ENCODE measurements at regions not wholly inside any gene's neighbourhood (a gene's known extent, or its start where the extent isn't known, plus 50 kb on each side); places are given as distances from the start of the nearest gene placed in this dataset.

DNA sequence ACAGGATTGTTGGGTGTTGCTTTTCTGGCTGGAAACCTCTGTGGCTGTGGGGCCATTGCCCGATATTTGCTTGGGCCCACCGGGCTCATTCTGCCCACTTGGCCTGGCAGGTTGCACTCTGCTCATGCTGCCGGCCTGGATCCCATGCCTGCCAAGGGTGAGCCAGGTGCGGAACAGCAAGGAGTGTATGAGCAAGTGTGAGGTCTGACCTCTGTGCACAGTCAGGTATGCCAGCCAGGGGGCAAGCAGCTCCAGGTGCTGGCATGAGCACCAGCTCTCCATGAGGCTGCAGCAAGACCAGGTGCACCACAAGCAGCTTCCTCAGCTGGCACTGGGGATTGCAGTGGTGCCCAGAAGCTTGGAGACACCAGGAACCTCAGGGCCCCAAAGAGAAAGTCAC is 65.4 kb upstream of the KIF5B start:
- no peak for DNase-seq (ENCODE audit: low read depth in 2 of 2)
- H4K20me1 ChIP-seq (ENCODE audit: control insufficient read depth, extremely low read depth, insufficient read depth, low read length), result no peaks in the 10 kb centered on the region
- H3K4me2 ChIP-seq (ENCODE audit: extremely low read depth, insufficient read depth, low read length), result no peak overlapping the region
- no peak overlapping the region for H3K4me3 ChIP-seq (replicated peaks in 1 of 4; ENCODE audit: control extremely low read depth in 1 of 4, insufficient read depth in 1 of 4, low read depth in 3 of 4, low read length in 4 of 4)
- H3K9ac ChIP-seq (ENCODE audit: insufficient read depth, low read length), result no peak overlapping the region
- TF ChIP-seq, protein P1, sequence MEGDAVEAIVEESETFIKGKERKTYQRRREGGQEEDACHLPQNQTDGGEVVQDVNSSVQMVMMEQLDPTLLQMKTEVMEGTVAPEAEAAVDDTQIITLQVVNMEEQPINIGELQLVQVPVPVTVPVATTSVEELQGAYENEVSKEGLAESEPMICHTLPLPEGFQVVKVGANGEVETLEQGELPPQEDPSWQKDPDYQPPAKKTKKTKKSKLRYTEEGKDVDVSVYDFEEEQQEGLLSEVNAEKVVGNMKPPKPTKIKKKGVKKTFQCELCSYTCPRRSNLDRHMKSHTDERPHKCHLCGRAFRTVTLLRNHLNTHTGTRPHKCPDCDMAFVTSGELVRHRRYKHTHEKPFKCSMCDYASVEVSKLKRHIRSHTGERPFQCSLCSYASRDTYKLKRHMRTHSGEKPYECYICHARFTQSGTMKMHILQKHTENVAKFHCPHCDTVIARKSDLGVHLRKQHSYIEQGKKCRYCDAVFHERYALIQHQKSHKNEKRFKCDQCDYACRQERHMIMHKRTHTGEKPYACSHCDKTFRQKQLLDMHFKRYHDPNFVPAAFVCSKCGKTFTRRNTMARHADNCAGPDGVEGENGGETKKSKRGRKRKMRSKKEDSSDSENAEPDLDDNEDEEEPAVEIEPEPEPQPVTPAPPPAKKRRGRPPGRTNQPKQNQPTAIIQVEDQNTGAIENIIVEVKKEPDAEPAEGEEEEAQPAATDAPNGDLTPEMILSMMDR (conservative IDR thresholded peaks at IDR 0.05 in 1 of 2, IDR thresholded peaks at IDR 0.05 in 1 of 2; ENCODE audit: low read depth in 1 of 2, low read length in 2 of 2), result no peak
- TF ChIP-seq EZH2 (IDR thresholded peaks at IDR 0.05; ENCODE audit: low read length, missing control alignments), result no peak
- no peaks in the 10 kb centered on the region for H3K4me1 ChIP-seq (ENCODE audit: control insufficient read depth, extremely low read depth, insufficient read depth, low read length)
- no peak overlapping the region for H2AFZ ChIP-seq (ENCODE audit: low read length)
- no peaks in the 10 kb centered on the region for H3K36me3 ChIP-seq (ENCODE audit: control insufficient read depth, insufficient read depth, low read length)
- H3K27ac ChIP-seq (ENCODE audit: insufficient read depth, low read length), result no peak overlapping the region
- H3K9me3 ChIP-seq (ENCODE audit: control insufficient read depth, insufficient read depth, low read depth, low read length), result no peaks in the 10 kb centered on the region
- no peaks in the 10 kb centered on the region for H3K79me2 ChIP-seq (ENCODE audit: control insufficient read depth, insufficient read depth, low read length)
- no peaks in the 10 kb centered on the region for H3K27me3 ChIP-seq (ENCODE audit: control insufficient read depth, insufficient read depth, low read length)

DNA sequence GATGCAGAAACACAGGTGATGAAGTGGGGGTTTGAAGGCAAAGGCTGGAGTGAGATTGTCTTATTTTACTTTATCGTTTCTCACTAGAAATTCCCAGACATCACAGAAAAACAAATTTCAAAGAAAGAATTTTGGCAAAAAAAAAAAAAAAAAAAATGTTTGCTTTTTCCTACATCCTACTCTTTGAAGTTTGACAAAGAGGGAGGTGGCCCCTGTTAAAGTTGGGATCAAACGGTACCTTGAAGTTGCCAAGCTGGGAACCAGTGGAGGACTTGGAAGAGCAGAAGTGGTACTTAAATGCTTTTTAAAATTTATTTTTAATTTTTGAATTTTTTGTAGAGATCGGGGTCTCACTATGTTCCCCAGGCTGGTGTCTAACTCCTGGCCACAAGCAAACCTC is 63.9 kb upstream of the KIF5B start:
- H3K79me2 ChIP-seq (ENCODE audit: control insufficient read depth, insufficient read depth, low read length), result no peaks in the 10 kb centered on the region
- no peak overlapping the region for H3K4me2 ChIP-seq (ENCODE audit: extremely low read depth, insufficient read depth, low read length)
- no peaks in the 10 kb centered on the region for H3K36me3 ChIP-seq (ENCODE audit: control insufficient read depth, insufficient read depth, low read length)
- no peak for DNase-seq (ENCODE audit: low read depth in 2 of 2)
- no peak for TF ChIP-seq EZH2 (IDR thresholded peaks at IDR 0.05; ENCODE audit: low read length, missing control alignments)
- TF ChIP-seq, protein P1 (conservative IDR thresholded peaks at IDR 0.05 in 1 of 2, IDR thresholded peaks at IDR 0.05 in 1 of 2; ENCODE audit: low read depth in 1 of 2, low read length in 2 of 2), result no peak
- H3K27me3 ChIP-seq (ENCODE audit: control insufficient read depth, insufficient read depth, low read length), result no peaks in the 10 kb centered on the region
- H2AFZ ChIP-seq (ENCODE audit: low read length), result no peak overlapping the region
- H3K9me3 ChIP-seq (ENCODE audit: control insufficient read depth, insufficient read depth, low read depth, low read length), result no peaks in the 10 kb centered on the region
- H3K9ac ChIP-seq (ENCODE audit: insufficient read depth, low read length), result no peak overlapping the region
- H4K20me1 ChIP-seq (ENCODE audit: control insufficient read depth, extremely low read depth, insufficient read depth, low read length), result no peaks in the 10 kb centered on the region
- H3K4me1 ChIP-seq (ENCODE audit: control insufficient read depth, extremely low read depth, insufficient read depth, low read length), result no peaks in the 10 kb centered on the region
- H3K27ac ChIP-seq (ENCODE audit: insufficient read depth, low read length), result no peak overlapping the region
- no peak overlapping the region for H3K4me3 ChIP-seq (replicated peaks in 1 of 4; ENCODE audit: control extremely low read depth in 1 of 4, insufficient read depth in 1 of 4, low read depth in 3 of 4, low read length in 4 of 4)

DNA sequence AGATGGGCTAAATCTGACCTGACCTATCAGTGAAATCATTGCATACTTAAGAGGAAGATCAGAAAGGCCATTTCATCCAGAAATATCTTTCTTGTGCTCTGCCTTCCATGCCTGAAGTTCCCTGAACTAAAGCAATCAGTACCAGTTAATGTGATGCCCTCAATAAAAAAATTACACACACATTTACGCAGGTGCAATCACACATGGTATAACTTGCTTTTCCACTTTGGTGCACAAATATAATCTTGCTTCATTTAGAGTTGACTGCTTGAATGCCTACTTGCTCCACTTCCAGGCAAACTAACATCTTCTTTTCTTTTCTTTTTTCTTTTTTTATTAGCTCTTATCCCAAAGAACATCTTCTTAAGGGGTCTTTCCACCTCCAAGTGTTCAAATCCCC is 58.3 kb upstream of the KIF5B start:
- H3K4me3 ChIP-seq (replicated peaks in 1 of 4; ENCODE audit: control extremely low read depth in 1 of 4, insufficient read depth in 1 of 4, low read depth in 3 of 4, low read length in 4 of 4), result no peak overlapping the region
- no peak overlapping the region for H3K27ac ChIP-seq (ENCODE audit: insufficient read depth, low read length)
- DNase-seq (ENCODE audit: low read depth in 2 of 2), result no peak
- no peaks in the 10 kb centered on the region for H3K9me3 ChIP-seq (ENCODE audit: control insufficient read depth, insufficient read depth, low read depth, low read length)
- H3K79me2 ChIP-seq (ENCODE audit: control insufficient read depth, insufficient read depth, low read length), result no peaks in the 10 kb centered on the region
- no peaks in the 10 kb centered on the region for H4K20me1 ChIP-seq (ENCODE audit: control insufficient read depth, extremely low read depth, insufficient read depth, low read length)
- peaks cover 6% of the 10 kb centered on the region for H3K4me1 ChIP-seq (ENCODE audit: control insufficient read depth, extremely low read depth, insufficient read depth, low read length)
- H2AFZ ChIP-seq (ENCODE audit: low read length), result no peak overlapping the region
- no peak overlapping the region for H3K4me2 ChIP-seq (ENCODE audit: extremely low read depth, insufficient read depth, low read length)
- TF ChIP-seq EZH2 (IDR thresholded peaks at IDR 0.05; ENCODE audit: low read length, missing control alignments), result no peak
- TF ChIP-seq, protein P1 (conservative IDR thresholded peaks at IDR 0.05 in 1 of 2, IDR thresholded peaks at IDR 0.05 in 1 of 2; ENCODE audit: low read depth in 1 of 2, low read length in 2 of 2), result no peak
- no peaks in the 10 kb centered on the region for H3K36me3 ChIP-seq (ENCODE audit: control insufficient read depth, insufficient read depth, low read length)
- no peak overlapping the region for H3K9ac ChIP-seq (ENCODE audit: insufficient read depth, low read length)
- no peaks in the 10 kb centered on the region for H3K27me3 ChIP-seq (ENCODE audit: control insufficient read depth, insufficient read depth, low read length)
